SK-N-SH (cell line): ENCODE measurements at regions not wholly inside any gene's neighbourhood (a gene's known extent, or its start where the extent isn't known, plus 50 kb on each side); places are given as distances from the start of the nearest gene placed in this dataset.

Experiments used
- CTCF ChIA-PET: fragments of 300-600, 350-600 bp; formaldehyde crosslinking; extraction: SDS; loops from one replicate; lab custom pipeline; 2021; lab: Yijun Ruan, JAX
- POLR2A ChIA-PET: fragments of 350-600 bp; sonication (Branson Sonifier 250); formaldehyde crosslinking; extraction: SDS; loops from one replicate; lab custom pipeline; 2020; ENCODE audit warnings: antibody characterized with exemption, inconsistent platforms; lab: Yijun Ruan, JAX
- DNase-seq: peaks from one replicate; pipeline ENCODE4 v3.0.0; 2012
- H2AFZ ChIP-seq: fragments of 200-600 bp; sonication (generic); 2 replicates; pipeline ENCODE4 v1.8.1; 2016; ENCODE audit warnings: antibody characterized with exemption, mild to moderate bottlenecking, low read depth
- H3F3A ChIP-seq: fragments of 200-600 bp; sonication (generic); replicated peaks from 2 replicates; pipeline ENCODE3; 2016; ENCODE audit warnings: antibody characterized with exemption, mild to moderate bottlenecking; ENCODE audit not compliant: insufficient read depth
- H3K27ac ChIP-seq, 2 experiments: fragments of 200-500 bp in 1 of 2; fragments of 200-600 bp in 1 of 2; sonication (Bioruptor generic) in 1 of 2; sonication (generic), shearing (Covaris generic) in 1 of 2; 2 replicates each; pipeline versions ENCODE4 v1.5.1 to v1.6.1; 2014 to 2016; ENCODE audit warnings: low read depth in 2 of 2, inconsistent platforms in 1 of 2, low read length in 1 of 2, mild to moderate bottlenecking in 1 of 2, mixed read lengths in 1 of 2
- H3K27me3 ChIP-seq: fragments of 200-600 bp; sonication (generic), shearing (Covaris generic); 2 replicates; pipeline ENCODE4 v1.6.1; 2016; ENCODE audit warnings: mixed run types; ENCODE audit not compliant: insufficient read depth
- H3K36me3 ChIP-seq, 2 experiments: fragments of 200-500 bp in 1 of 2; fragments of 200-600 bp in 1 of 2; sonication (Bioruptor generic) in 1 of 2; sonication (generic) in 1 of 2; replicated peaks in 1 of 2; 2 replicates each; pipeline versions ENCODE3 to v1.5.1; 2014 to 2016; ENCODE audit warnings: low read length in 1 of 2, mild to moderate bottlenecking in 1 of 2; ENCODE audit not compliant: insufficient read depth in 2 of 2, control insufficient read depth in 1 of 2
- H3K4me1 ChIP-seq, 2 experiments: fragments of 200-500 bp in 1 of 2; fragments of 200-600 bp in 1 of 2; sonication (Bioruptor generic) in 1 of 2; sonication (generic), shearing (Covaris generic) in 1 of 2; 2 replicates each; pipeline versions ENCODE4 v1.5.1 to v1.6.1; 2014 to 2016; ENCODE audit warnings: low read depth in 1 of 2, low read length in 1 of 2, mixed run types in 1 of 2; ENCODE audit not compliant: insufficient read depth in 2 of 2, control insufficient read depth in 1 of 2
- H3K4me2 ChIP-seq: fragments of 200-600 bp; sonication (generic), shearing (Covaris generic); 2 replicates; pipeline ENCODE4 v1.6.1; 2017; ENCODE audit warnings: mixed run types
- H3K4me3 ChIP-seq, 2 experiments: fragments of 200-500 bp in 1 of 2; fragments of 200-600 bp in 1 of 2; sonication (Bioruptor generic) in 1 of 2; sonication (generic), shearing (Covaris generic) in 1 of 2; 2 replicates each; pipeline versions ENCODE4 v1.5.1 to v1.8.1; 2014 to 2016; ENCODE audit warnings: low read depth in 2 of 2, inconsistent platforms in 1 of 2, low read length in 1 of 2, mild to moderate bottlenecking in 1 of 2, mixed read lengths in 1 of 2, moderate library complexity in 1 of 2
- H3K79me2 ChIP-seq: fragments of 200-600 bp; sonication (generic); 2 replicates; pipeline ENCODE4 v1.8.1; 2017; ENCODE audit warnings: mild to moderate bottlenecking; ENCODE audit not compliant: insufficient read depth
- H3K9ac ChIP-seq: fragments of 200-600 bp; sonication (generic); 2 replicates; pipeline ENCODE4 v1.6.1; 2017; ENCODE audit warnings: mixed run types
- H3K9me2 ChIP-seq: fragments of 200-600 bp; sonication (generic); 2 replicates; pipeline ENCODE4 v1.6.1; 2017; ENCODE audit warnings: mixed run types
- H3K9me3 ChIP-seq: fragments of 200-600 bp; sonication (generic); 2 replicates; pipeline ENCODE4 v1.6.1; 2017; ENCODE audit warnings: mixed run types, mild to moderate bottlenecking, moderate library complexity
- H4K20me1 ChIP-seq: fragments of 200-600 bp; sonication (generic); 2 replicates; pipeline ENCODE4 v1.6.1; 2017; ENCODE audit warnings: mild to moderate bottlenecking, mixed run types; ENCODE audit not compliant: insufficient read depth
- CHD2 ChIP-seq: fragments of 150-350 bp; IDR thresholded peaks from 2 replicates; pipeline ENCODE4 v1.6.1; 2018; ENCODE audit warnings: low read length; ENCODE audit not compliant: partially characterized antibody
- IRF3 ChIP-seq: fragments of 150-350 bp; IDR thresholded peaks from 2 replicates; pipeline ENCODE4 v1.6.1; 2016; ENCODE audit warnings: mild to moderate bottlenecking, low read depth, low read length
- JUND ChIP-seq: IDR thresholded peaks from 2 replicates; pipeline ENCODE4 v1.4.0; 2012
- MXI1 ChIP-seq: IDR thresholded peaks from 2 replicates; pipeline ENCODE4 v1.6.1; 2012; ENCODE audit warnings: mild to moderate bottlenecking, low read depth, low read length, improper control_type of control experiment
- NRF1 ChIP-seq: IDR thresholded peaks from 2 replicates; pipeline ENCODE4 v1.6.1; 2012; ENCODE audit warnings: low read depth, mild to moderate bottlenecking, low read length
- PBX3 ChIP-seq: IDR thresholded peaks from 2 replicates; pipeline ENCODE4; 2012
- RAD21 ChIP-seq: IDR thresholded peaks from 2 replicates; pipeline ENCODE4 v1.6.1; 2012; ENCODE audit warnings: mild to moderate bottlenecking, low read length
- RCOR1 ChIP-seq: fragments of 150-350 bp; IDR thresholded peaks from 2 replicates; pipeline ENCODE4 v1.6.1; 2017; ENCODE audit warnings: antibody characterized with exemption, low read length
- RXRA ChIP-seq: IDR thresholded peaks from 2 replicates; pipeline ENCODE4 v1.4.0; 2012; ENCODE audit warnings: low read depth, mild to moderate bottlenecking, borderline replicate concordance
- SMC3 ChIP-seq: IDR thresholded peaks from 2 replicates; pipeline ENCODE4 v1.6.1; 2012; ENCODE audit warnings: low read depth, low read length, improper control_type of control experiment
- TAF1 ChIP-seq: IDR thresholded peaks from 2 replicates; pipeline ENCODE4 v1.6.1; 2012; ENCODE audit warnings: low read depth, mild to moderate bottlenecking, low read length, moderate library complexity, borderline replicate concordance
- USF1 ChIP-seq: IDR thresholded peaks from 2 replicates; pipeline ENCODE4 v1.4.0; 2012; ENCODE audit warnings: low read depth, borderline replicate concordance
- WGBS: methylation state at CpG from one replicate; pipeline ENCODE4 v1.1.6; 2017; ENCODE audit warnings: low lambda C conversion rate; 5-methylcytosine and 5-hydroxymethylcytosine counted together

GRCh38 chr17:5951912-5952311, 118.3 kb upstream of the WSCD1 start:
- ChIA-PET CTCF (no interaction called here), POLR2A (no interaction called here)
- H3K4me3 ChIP-seq, result no peak overlapping the region
- H3K36me3 ChIP-seq, result no peaks in the 10 kb centered on the region
- H4K20me1 ChIP-seq, result no peaks in the 10 kb centered on the region
- no peaks in the 10 kb centered on the region for H3K9me3 ChIP-seq
- no peaks in the 10 kb centered on the region for H3F3A ChIP-seq
- no peak overlapping the region for H3K27ac ChIP-seq
- TF ChIP-seq RXRA, result no peak
- TF ChIP-seq USF1, result no peak
- TF ChIP-seq JUND, result no peak
- no peak for DNase-seq
- no peak overlapping the region for H2AFZ ChIP-seq
- no peak overlapping the region for H3K9ac ChIP-seq
- H3K79me2 ChIP-seq, result no peaks in the 10 kb centered on the region
- no peak overlapping the region for H3K4me2 ChIP-seq
- H3K9me2 ChIP-seq, result no peaks in the 10 kb centered on the region
- WGBS, result 0% methylated on average over 3 of the region's 3 CpGs
- no peaks in the 10 kb centered on the region; the same call in 1 of the 2 replicates for H3K27me3 ChIP-seq
- no peaks in the 10 kb centered on the region for H3K4me1 ChIP-seq

- Histone ChIP-seq H3K4me1 (no peaks in the 10 kb centered on the region), H3K9ac (no peak overlapping the region), H2AFZ (no peak overlapping the region), H3K36me3 (no peaks in the 10 kb centered on the region), H3K79me2 (no peaks in the 10 kb centered on the region), H3F3A (no peaks in the 10 kb centered on the region), H3K9me2 (no peaks in the 10 kb centered on the region), H3K4me2 (no peak overlapping the region), H3K27me3 (no peaks in the 10 kb centered on the region; the same call in 1 of the 2 replicates), H3K4me3 (no peak overlapping the region), H3K9me3 (no peaks in the 10 kb centered on the region), H4K20me1 (no peaks in the 10 kb centered on the region), H3K27ac (no peak overlapping the region)
- no peak for DNase-seq
- TF ChIP-seq SMC3 (no peak), CHD2 (no peak), NRF1 (no peak), IRF3 (no peak), RCOR1 (no peak), RXRA (no peak), PBX3 (no peak), TAF1 (no peak), RAD21 (no peak), MXI1 (no peak)
- WGBS, result 12% methylated on average over 4 of the region's 4 CpGs
- ChIA-PET CTCF (no interaction called here), POLR2A (no interaction called here)
These were observed 117.7 kb upstream of the WSCD1 start for GRCh38 chr17:5952518-5952917.
